ENCODE measurements at regions not wholly inside any gene's neighbourhood (a gene's known extent, or its start where the extent isn't known, plus 50 kb on each side); places are given as distances from the start of the nearest gene placed in this dataset.

DNA sequence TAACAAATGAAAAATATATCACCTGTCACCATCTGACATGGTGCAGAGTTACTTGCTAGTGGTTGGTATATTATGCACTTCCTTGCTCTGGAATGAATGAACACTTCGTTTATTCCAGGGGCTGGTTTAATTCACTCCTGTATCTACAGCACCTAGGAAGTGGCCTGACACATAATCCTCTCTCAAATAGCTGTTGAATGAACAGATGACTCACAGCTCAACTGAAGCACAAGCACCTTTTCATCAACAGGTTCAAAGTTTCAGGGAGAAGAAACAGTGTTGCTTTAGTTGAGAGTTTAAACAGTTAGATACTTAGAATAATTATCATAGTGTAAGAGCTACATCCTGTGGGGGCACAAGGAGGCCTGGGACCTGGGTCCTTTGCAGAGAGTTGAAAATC lies 135.0 kb upstream of the DAP start:
- TF ChIP-seq, protein P1, sequence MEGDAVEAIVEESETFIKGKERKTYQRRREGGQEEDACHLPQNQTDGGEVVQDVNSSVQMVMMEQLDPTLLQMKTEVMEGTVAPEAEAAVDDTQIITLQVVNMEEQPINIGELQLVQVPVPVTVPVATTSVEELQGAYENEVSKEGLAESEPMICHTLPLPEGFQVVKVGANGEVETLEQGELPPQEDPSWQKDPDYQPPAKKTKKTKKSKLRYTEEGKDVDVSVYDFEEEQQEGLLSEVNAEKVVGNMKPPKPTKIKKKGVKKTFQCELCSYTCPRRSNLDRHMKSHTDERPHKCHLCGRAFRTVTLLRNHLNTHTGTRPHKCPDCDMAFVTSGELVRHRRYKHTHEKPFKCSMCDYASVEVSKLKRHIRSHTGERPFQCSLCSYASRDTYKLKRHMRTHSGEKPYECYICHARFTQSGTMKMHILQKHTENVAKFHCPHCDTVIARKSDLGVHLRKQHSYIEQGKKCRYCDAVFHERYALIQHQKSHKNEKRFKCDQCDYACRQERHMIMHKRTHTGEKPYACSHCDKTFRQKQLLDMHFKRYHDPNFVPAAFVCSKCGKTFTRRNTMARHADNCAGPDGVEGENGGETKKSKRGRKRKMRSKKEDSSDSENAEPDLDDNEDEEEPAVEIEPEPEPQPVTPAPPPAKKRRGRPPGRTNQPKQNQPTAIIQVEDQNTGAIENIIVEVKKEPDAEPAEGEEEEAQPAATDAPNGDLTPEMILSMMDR (IDR thresholded peaks at IDR 0.05) = no peak
- TF ChIP-seq POLR2A (IDR thresholded peaks at IDR 0.05) (no peak), POLR2AphosphoS5 (IDR thresholded peaks at IDR 0.05) (no peak), EP300 (IDR thresholded peaks at IDR 0.05) (no peak)
